GM20431 (cell line): ENCODE measurements at regions not wholly inside any gene's neighbourhood (a gene's known extent, or its start where the extent isn't known, plus 50 kb on each side); places are given as distances from the start of the nearest gene placed in this dataset.

Experiments
- in situ Hi-C: fragments of 300-500 bp; cut with MseI, MboI; formaldehyde crosslinking; loops from one replicate; pipeline ENCODE4 v1.15.0; 2020; ENCODE audit warnings: low sequenced_read_pairs; ENCODE audit not compliant: unreplicated experiment

DNA sequence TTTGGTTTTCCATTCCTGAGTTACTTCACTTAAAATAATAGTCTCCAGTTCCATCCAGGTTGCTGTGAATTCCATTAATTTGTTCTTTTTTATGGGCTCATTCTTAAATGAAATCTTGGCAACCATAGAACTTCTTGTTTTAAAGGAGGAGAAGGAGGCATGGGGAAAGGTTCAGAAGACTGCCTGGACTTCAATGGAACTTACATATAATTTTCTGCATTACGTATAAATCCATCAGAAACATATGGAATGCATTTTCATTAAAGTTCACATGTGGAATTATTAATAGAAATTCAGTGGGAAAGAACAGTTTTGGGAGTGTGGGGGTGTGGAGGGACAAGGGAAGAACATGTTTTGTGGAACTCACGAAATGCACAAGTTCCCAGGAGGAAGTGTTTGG is 176.6 kb upstream of the PRKCQ start:
- in situ Hi-C loops, result no loop called here

DNA sequence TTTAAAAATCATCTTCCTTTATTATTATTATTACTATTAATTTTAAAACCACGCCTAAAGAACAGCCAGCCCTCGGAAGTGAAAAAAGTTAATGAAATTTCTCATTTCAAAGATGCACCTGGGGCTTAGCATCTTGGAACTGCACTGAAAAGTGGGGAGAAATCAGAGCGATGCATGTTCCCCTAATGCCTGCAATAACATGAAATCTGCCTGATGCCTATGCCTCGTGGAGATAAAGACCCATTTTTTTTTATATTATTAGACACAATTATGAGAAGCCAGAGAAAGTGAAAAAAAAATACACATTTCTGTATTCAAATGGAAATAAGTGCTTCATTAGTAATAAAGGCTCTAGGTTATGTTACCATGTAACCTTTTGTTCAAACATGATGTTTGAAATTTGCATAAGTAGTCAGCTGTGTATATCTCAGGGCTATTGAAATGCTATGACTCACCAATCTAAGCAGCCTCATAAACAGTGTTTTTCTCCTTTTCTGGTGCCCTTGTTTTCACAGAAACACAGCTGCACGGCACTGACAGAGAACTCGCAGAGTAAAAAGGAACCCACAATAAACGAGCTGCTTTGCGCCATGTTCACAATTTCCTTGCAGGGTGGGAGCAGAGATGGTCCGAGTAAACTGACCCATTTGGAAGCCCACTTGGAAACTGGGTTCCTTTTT is 175.8 kb upstream of the PRKCQ start:
- in situ Hi-C loops, result no loop called here

DNA sequence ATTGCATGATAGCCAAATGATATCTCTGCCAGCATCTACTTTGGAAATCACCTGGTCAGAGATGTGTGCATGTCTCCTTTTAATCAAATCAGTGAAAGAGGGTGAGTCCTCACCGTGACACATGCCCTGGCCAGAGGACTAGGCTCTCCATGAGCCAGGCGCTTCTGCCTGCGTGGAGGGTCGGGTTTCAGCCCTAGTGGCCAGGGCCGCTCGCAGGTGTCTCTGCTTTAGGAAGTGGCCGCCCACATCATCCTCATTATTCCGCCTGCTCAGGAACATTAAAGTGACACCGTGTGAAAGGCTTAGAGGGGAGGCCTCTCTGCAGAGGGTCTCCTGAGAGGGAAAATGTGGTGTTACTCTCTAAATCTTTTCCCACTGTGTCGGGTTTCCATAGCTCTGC is 173.6 kb upstream of the PRKCQ start:
- in situ Hi-C loops, result no loop called here

DNA sequence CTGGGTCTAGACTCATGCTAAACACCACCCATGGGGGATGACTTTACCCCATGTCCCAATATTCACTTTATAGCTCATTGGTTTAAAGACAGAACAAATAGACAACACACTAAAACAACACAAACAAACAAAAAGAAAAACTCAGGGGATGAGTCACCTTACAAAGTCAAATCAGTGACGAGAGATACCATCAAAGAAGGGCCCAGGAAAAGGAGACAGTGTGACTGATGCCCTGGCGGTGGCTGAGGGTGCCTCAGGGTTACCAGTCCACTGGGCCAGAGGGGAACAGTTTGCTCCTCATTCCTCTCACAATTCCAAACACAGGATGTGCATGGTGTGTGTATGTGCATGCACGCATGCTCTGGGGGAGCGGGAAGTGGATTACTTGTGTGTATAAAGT is 171.3 kb upstream of the PRKCQ start:
- in situ Hi-C loops, result no loop called here

DNA sequence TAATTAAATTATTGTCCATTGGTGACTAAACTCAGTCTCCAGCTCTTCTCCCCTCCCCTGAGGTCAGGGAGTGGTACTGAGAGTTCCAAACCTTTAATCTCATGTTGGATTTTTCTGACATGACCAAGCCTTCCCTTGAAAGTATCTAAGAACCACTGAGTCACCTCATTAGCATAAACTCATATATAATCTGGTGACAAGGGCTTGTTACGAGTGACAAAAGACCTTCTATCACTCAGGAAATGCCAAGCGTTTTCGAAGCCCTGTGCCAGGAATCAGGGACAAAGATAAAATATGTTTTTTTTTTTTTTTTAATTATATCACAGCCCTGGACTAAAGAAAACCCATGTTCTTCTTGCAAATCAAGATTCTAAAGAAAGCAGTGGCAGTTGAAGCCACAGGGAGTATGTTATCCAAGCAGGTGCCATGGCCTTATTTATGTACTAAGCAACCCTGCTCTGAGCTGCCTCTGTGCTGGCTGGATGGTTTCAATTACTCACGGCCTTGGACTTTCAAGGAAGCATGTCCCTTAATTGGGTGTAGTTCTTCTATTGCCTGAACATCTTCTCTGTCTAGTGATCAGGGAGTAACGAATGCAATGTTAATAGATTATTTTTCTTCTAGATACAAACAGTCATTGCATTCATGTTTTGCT is 169.0 kb upstream of the PRKCQ start:
- in situ Hi-C loops, result no loop called here

DNA sequence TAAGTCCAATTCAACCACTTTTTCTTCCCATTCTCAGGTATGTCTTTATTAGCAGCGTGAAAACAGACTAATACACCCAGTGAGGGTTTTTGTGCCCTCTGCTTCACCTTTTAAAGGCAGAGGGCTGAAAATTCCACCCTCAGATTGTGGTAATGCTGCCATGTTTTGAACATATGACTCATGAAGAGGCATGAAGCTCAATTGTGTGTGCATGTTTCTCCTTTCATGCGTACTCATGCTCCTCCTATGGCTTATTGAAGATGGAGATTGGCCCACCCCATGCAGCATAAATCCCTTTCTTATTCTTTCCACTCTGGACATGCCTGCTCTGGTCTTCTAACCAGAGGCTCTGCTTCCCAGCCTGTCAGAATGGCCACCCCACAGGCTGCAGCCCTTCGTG is 168.0 kb upstream of the PRKCQ start:
- in situ Hi-C loops, result no loop called here

DNA sequence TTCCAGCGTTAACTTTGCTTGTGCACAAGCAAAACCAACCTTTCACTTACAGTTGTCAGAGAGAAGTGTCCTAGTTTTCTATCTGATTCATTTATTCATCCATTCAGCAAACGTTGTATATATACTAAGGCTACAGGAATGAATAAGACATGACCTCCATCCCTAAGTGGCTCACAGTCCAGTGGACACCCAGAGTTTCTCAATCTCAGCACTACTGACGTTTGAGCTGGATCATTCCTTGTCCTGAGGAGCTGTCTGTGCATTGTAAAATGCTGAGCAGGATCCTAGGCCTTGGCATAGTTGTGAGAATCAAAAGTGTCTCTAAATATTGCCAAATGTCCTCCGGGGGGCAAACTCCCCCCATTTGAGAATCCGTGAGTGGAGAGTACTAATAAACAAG is 166.7 kb upstream of the PRKCQ start:
- in situ Hi-C loops, result no loop called here

DNA sequence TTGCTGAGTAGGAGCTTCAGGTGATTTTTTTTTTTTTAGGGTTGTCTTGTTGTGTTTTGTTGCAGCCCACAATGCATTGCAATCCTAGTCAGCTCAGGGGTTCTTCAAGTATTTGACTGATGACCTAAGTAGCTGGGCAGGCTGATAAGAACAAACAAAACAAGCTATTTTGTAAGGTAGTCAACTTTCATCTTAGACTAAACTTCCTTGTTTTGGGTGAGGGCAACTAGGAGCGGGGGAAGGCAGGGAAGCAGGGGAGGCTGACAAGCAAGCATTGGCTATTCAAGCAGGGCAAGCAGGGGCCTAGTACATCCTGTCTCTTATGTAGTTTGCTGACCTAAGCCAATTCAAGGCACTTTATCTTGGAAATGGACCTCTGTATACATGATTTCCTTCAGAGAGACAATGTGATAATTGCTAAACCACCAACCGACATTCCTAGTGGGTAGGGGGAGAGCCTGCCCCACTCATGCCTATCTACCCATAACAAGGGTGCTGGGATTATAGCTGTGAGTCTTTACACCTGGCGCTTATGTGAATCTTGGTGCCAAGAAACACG is 163.3 kb upstream of the PRKCQ start:
- in situ Hi-C loops, result no loop called here

DNA sequence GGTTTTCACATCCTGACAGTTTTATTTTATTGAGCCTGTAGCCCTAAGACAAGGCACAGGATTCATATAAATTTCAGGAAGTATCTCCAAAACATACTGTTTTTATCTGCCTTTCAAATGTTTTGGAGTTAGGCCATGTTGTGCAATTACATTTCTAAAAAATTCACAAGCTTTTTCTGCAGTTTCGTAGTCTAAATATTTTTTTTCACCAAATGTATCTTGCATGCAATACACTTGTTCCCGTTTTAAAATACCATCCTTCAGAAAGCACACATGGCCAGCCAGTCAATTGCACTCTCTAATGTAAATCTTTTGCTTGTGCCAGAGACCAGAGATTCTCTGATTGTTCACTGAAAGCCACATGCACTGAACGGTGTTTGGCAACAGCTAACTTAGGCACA is 161.5 kb upstream of the PRKCQ start:
- in situ Hi-C loops, result no loop called here

DNA sequence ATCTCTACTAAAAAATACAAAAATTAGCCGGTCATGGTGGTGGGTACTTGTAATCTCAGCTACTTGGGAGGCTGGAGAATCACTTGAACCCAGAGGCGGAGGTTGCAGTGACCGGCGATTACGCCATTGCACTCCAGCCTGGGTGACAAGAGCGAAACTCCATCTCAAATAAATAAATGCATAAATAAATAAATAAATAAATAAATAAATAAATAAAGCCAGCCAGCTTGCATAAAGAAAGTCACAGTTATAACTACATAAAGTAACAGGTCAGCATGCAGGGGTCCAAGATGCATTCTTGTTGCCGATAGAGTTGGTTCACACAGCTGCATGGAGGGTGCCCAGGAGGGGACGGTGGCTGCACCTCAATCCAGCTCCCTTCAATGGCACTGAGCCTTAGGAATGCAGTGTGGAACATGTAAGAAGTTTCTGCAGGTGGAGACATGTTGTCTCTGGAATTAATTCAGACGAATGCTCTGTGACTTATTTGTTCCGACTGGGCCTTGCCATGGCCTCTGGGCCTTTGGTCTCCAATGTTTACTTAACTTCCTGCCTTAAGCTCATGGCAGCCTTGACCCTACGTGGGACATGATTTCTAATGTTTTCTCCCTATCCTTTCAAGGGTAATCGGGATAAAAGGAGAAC is 159.6 kb upstream of the PRKCQ start:
- in situ Hi-C loops, result no loop called here

DNA sequence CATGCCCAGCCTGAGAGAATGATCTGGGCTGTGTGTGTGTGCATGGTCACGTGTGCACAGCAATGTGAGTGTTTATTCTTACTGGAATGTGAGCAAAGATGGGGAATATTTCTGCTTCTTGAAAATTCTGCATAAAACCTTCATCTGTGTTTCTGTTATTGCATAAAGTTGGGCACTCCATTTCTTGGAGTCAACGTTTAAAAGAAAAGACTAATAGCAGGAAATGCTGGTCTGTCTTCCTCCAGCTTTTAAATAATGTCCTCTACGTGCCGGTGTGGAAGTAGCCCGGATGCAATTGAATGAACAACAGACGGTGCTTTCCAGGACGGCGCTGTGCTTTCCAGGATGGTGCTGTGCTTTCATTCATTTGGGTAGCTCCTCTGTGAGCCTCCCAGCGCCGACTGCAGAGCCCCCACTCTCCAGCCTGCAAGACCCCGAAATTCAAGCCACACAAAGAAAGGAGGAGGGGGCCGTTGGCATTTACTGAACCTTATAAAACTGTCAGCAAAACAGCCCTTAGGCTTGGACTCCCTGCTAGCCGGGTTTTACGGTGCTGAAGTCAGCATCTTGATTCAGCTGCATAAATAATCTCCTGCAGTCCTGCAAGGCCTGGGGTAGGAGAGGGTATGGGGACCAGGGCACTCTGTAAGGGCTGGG is 158.2 kb upstream of the PRKCQ start:
- in situ Hi-C loops, result no loop called here

DNA sequence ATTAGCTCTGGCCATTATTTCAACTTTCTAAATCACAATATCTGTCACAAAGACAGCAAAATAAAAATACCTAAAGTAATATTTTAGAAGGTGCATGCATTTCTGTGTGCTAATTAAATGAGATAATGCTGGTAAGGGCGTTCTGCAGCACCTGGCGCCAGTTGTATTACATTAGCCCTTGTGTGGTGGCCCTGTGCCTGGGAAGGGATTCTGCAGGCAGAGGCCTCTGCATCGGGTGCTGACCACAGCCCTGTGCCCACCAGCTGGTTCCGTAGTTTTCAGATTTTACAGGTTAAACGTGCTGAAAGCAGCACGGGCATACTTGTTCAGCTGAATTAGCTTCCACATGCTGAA is 157.7 kb upstream of the PRKCQ start:
- in situ Hi-C loops, result no loop called here

DNA sequence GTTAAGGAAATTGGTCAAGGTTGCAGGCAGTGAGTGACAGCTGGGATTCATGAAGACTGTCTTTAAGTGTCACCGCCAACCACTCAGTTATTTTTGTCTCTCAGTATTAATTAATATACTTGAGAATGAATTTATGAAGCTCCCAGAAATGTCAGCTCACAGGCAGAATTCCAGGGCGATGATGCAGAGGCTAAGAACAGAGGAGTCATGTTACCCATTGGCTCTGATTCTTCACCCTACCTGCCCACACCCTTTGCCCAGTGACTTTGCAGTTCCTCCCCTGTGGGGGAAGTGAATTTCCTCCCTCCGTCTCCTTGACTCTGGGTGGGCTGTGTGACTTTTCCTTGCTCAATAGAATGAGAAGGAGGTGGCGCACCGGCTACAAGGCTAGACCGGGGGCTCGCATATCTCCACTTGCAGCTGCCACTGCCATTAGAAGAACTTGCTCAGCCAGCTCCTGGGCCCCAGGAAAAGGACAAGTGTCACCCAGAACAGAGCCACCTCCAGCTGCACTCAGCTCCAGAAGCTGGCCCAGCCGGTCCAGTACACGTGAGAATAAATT is 157.1 kb upstream of the PRKCQ start:
- in situ Hi-C loops, result no loop called here

DNA sequence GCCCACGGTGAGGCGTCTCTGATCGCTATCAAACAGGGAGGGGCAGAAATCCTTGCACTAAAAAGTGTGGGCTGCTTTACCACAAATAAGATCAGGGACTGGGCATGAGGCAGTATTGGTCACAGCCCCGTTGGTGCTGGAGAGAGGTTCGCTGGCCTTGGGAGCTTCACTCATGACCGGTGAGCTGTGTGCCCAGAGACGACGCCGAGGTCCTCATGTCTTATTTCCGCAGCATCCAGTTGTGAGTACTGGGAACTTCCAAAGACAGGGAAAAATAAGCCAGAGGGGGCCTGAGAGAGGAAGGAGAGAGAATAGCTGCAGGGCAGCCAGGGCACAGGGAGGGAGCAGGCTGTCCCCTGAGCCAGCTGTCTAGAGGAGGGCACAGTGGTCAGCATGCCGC is 154.2 kb upstream of the PRKCQ start:
- in situ Hi-C loops, result no loop called here

DNA sequence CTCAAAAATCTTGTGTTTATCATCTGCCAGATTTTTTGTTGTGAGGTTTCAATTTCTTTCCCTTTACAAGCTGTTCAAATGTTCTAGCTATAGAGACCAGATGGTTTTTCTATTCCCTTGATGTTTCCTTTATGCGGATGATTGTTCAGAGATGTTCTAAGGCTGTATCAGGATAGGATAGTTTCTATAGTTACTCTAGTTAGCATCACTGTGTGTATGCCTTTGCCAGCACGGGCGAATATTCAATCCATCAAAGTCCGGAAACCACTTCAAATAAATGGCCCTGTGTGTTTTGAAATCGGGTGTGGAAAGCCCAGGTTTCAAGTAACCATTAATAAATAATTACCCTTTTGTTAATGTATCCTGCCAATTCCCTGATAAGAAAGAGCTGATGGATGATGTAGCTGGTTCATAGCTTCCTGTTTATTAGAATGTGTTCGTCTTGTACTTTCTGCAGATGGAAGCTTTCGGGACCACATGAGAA is 149.8 kb upstream of the PRKCQ start:
- in situ Hi-C loops, result no loop called here

DNA sequence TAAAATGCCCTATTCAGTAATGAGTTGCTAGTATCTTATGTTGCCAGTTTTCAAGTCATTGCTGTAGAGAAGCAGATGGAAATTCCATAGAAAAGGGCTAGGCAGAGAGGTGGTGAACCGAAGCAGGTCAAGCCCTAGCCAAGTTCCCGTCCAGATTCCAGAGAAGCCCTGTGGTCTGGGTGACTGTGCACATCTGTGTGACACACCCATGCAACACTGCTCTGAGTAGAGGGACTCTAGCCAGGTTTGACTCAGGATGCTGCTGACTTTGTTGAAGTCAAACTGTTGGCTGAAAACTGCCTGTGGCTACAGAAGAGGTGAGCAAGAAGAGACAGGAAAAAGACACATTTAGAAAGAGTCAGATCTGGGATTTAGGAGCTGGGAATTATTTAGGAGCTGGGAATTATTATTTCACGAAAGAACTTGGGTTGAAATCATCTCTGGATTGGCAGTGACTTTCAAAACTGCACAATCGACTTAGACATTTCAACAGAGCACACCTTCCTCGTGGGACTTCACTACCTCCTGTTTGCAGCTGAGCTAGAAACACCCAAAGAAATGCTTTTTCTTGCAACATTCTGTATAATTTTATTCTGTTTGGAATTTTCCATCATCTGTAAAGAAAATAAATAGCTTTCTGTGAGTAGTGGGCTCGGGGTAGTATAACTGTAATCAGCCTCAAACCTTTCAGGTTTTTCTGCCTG is 149.1 kb upstream of the PRKCQ start:
- in situ Hi-C loops, result no loop called here

DNA sequence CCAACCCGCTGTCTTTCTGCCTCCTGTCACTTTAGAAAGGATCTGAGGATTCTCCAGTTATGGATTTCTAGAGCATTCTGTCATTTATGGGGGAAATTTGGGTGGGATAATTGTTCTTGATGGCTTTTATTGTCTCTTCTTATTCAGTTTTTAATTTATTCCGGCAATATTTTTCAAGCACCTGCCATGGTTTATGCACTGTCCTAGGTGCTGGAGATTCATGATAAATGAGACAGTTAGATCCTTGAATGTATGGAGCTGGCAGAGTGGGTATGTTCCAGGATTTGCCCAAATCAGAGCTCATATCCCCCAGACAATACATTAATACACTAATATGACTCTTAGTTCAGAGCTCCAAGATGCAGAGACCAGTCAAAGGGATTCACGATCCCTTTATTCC is 146.8 kb upstream of the PRKCQ start:
- in situ Hi-C loops, result no loop called here

DNA sequence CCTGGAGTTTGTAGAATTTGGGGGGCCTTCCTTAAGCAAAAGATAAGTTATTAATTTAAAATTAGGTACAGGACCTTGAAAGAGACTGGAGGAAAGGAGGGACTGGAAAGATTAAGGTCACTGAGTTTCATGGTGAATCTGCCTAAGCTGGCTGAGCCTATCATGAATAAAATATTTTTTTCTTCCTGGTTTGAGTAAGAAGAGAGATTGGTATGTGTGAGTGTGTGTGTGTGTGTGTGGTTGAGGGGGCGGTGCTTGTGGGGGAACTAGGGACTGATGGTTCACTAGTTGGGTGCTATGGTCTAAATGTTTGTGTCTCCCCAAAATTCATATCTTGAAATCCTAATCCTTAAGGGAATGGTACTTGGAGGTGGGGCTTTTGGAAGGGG is 142.5 kb upstream of the PRKCQ start:
- in situ Hi-C loops, result no loop called here

DNA sequence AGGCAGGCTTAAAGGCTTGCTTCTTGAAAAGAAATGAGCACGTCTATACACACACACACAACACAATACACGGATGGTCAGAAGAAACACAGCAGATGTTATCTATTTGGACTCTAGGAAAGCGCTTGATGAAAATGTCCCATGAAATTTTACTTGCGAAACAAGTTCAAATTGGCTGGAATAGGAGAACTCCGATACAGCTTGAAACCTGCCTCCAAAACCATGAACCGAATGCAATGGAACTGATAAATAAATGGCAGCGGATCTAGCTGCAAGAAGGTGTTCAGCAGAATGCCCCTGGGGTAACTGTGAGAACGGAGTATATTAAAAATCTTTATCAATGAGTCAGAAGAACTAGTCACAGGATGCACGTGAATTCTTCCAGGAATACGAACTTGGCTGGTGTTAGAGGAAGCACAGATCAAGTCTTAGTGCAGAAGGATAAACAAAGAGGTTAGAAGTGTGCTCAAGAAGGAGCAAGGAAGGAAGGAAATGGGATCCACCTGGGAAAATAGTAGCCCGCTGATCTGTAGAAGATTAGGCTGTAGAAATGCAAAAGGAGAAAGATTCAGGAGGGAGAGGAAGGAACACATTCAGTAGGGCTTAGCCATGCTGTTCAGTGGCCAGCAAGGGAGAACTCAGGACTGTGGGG is 142.0 kb upstream of the PRKCQ start:
- in situ Hi-C loops, result no loop called here
